H9 (cell line): ENCODE measurements at regions not wholly inside any gene's neighbourhood (a gene's known extent, or its start where the extent isn't known, plus 50 kb on each side); places are given as distances from the start of the nearest gene placed in this dataset.

Source experiments
- DNase-seq: peaks from one replicate; pipeline ENCODE4 v3.0.0-alpha.2; 2017
- H2AFZ ChIP-seq: one replicate; pipeline ENCODE4 v1.6.1; 2013; ENCODE audit warnings: mild to moderate bottlenecking, low read length, control low read depth, moderate library complexity
- H2AK5ac ChIP-seq: 2 replicates; pipeline ENCODE4 v1.6.1; 2013; ENCODE audit warnings: low read length, control low read depth, mixed read lengths; ENCODE audit not compliant: insufficient read length
- H2BK120ac ChIP-seq: one replicate; pipeline ENCODE4 v1.6.1; 2013; ENCODE audit warnings: low read depth, mild to moderate bottlenecking, low read length, control low read depth, inconsistent platforms; ENCODE audit not compliant: poor library complexity, severe bottlenecking
- H2BK12ac ChIP-seq: 2 replicates; pipeline ENCODE4 v1.6.1; 2013; ENCODE audit warnings: low read length, control low read depth, mixed read lengths, low read depth; ENCODE audit not compliant: insufficient read length
- H2BK15ac ChIP-seq: 2 replicates; pipeline ENCODE4 v1.6.1; 2013; ENCODE audit warnings: low read depth, low read length, control low read depth
- H2BK20ac ChIP-seq: one replicate; pipeline ENCODE4 v1.6.1; 2013; ENCODE audit warnings: low read depth, mild to moderate bottlenecking, low read length, control low read depth, inconsistent platforms; ENCODE audit not compliant: poor library complexity, severe bottlenecking
- H2BK5ac ChIP-seq: 2 replicates; pipeline ENCODE4 v1.6.1; 2013; ENCODE audit warnings: low read length, control low read depth, mixed read lengths; ENCODE audit not compliant: insufficient read length
- H3K14ac ChIP-seq: 2 replicates; pipeline ENCODE4 v1.6.1; 2013; ENCODE audit warnings: low read length, control low read depth; ENCODE audit not compliant: insufficient read depth
- H3K18ac ChIP-seq: 2 replicates; pipeline ENCODE4 v1.6.1; 2013; ENCODE audit warnings: low read depth, mild to moderate bottlenecking, mixed read lengths, low read length, control low read depth; ENCODE audit not compliant: insufficient read length
- H3K23ac ChIP-seq: 2 replicates; pipeline ENCODE4 v1.6.1; 2013; ENCODE audit warnings: low read length, control low read depth, mixed read lengths, low read depth; ENCODE audit not compliant: insufficient read length
- H3K23me2 ChIP-seq: 2 replicates; pipeline ENCODE4 v1.6.1; 2013; ENCODE audit warnings: low read depth, mild to moderate bottlenecking, mixed read lengths, low read length, control low read depth; ENCODE audit not compliant: insufficient read length, poor library complexity, severe bottlenecking
- H3K27ac ChIP-seq: 2 replicates; pipeline ENCODE4 v1.5.1; 2013; ENCODE audit warnings: low read length, control low read depth, mixed read lengths, low read depth; ENCODE audit not compliant: insufficient read length
- H3K27me3 ChIP-seq: 2 replicates; pipeline ENCODE4 v1.6.1; 2013; ENCODE audit warnings: low read length, control low read depth, inconsistent platforms; ENCODE audit not compliant: insufficient read depth
- H3K4ac ChIP-seq: 2 replicates; pipeline ENCODE4 v1.6.1; 2013; ENCODE audit warnings: low read depth, mild to moderate bottlenecking, control low read depth, inconsistent platforms, low read length, moderate library complexity
- H3K4me1 ChIP-seq: 2 replicates; pipeline ENCODE4 v1.6.1; 2013; ENCODE audit warnings: low read length, control low read depth, inconsistent platforms; ENCODE audit not compliant: insufficient read depth
- H3K4me2 ChIP-seq: 2 replicates; pipeline ENCODE4 v1.6.1; 2013; ENCODE audit warnings: low read length, control low read depth, mixed read lengths; ENCODE audit not compliant: insufficient read length, insufficient read depth
- H3K56ac ChIP-seq: 2 replicates; pipeline ENCODE4 v1.6.1; 2013; ENCODE audit warnings: low read depth, mild to moderate bottlenecking, mixed read lengths, low read length, control low read depth; ENCODE audit not compliant: insufficient read length
- H3K79me1 ChIP-seq: 2 replicates; pipeline ENCODE4 v1.6.1; 2013; ENCODE audit warnings: low read depth, mild to moderate bottlenecking, moderate library complexity, low read length, control low read depth, inconsistent platforms; ENCODE audit not compliant: insufficient read depth, poor library complexity, severe bottlenecking
- H3K79me2 ChIP-seq: 2 replicates; pipeline ENCODE4 v1.6.1; 2013; ENCODE audit warnings: low read length, control low read depth, inconsistent platforms; ENCODE audit not compliant: insufficient read depth
- H3K9ac ChIP-seq: 2 replicates; pipeline ENCODE4 v1.6.1; 2013; ENCODE audit warnings: low read length, control low read depth, mixed read lengths; ENCODE audit not compliant: insufficient read length; ENCODE audit errors: extremely low read depth
- H3K9me3 ChIP-seq: one replicate; pipeline ENCODE4 v1.6.1; 2013; ENCODE audit warnings: low read depth, low read length, inconsistent platforms; ENCODE audit not compliant: control insufficient read depth
- H3T11ph ChIP-seq: one replicate; pipeline ENCODE4 v1.6.1; 2013; ENCODE audit warnings: mild to moderate bottlenecking, low read length, control low read depth, inconsistent platforms
- H4K20me1 ChIP-seq: one replicate; pipeline ENCODE4 v1.6.1; 2013; ENCODE audit not compliant: control insufficient read depth, insufficient read length, insufficient read depth
- H4K5ac ChIP-seq: 2 replicates; pipeline ENCODE4 v1.6.1; 2013; ENCODE audit warnings: low read depth, mild to moderate bottlenecking, mixed read lengths, low read length, control low read depth; ENCODE audit not compliant: insufficient read length
- H4K8ac ChIP-seq: replicated peaks from 2 replicates; pipeline ENCODE4 v1.6.1; 2013; ENCODE audit warnings: low read length, control low read depth, mixed read lengths, low read depth; ENCODE audit not compliant: insufficient read length
- H4K91ac ChIP-seq: 2 replicates; pipeline ENCODE4 v1.6.1; 2013; ENCODE audit warnings: low read depth, mild to moderate bottlenecking, moderate library complexity, mixed read lengths, low read length, control low read depth; ENCODE audit not compliant: insufficient read length
- H3K27ac Mint-ChIP-seq, 3 experiments: 2 replicates in 2 of 3; 3 replicates in 1 of 3; pipeline ENCODE4 v1.8.0; 2020 to 2021; ENCODE audit warnings: mixed read lengths in 3 of 3, mild to moderate bottlenecking in 1 of 3, moderate library complexity in 1 of 3
- H3K27me3 Mint-ChIP-seq: 2 replicates; pipeline ENCODE4 v1.8.0; 2021; ENCODE audit warnings: low read depth, mild to moderate bottlenecking, moderate library complexity, mixed read lengths
- H3K36me3 Mint-ChIP-seq, 3 experiments: 2 replicates in 2 of 3; 3 replicates in 1 of 3; pipeline ENCODE4 v1.8.0; 2020 to 2021; ENCODE audit warnings: low read depth in 3 of 3, mixed read lengths in 3 of 3; ENCODE audit not compliant: insufficient read depth in 1 of 3
- H3K4me1 Mint-ChIP-seq, 2 experiments: 2 replicates each; pipeline ENCODE4 v1.8.0; 2020; ENCODE audit warnings: mixed read lengths in 2 of 2
- H3K4me3 Mint-ChIP-seq, 2 experiments: 2 replicates in 1 of 2; 3 replicates in 1 of 2; pipeline ENCODE4 v1.8.0; 2020 to 2021; ENCODE audit warnings: mild to moderate bottlenecking in 2 of 2, mixed read lengths in 2 of 2, moderate library complexity in 1 of 2
- H3K9me3 Mint-ChIP-seq, 2 experiments: 2 replicates in 1 of 2; 3 replicates in 1 of 2; pipeline ENCODE4 v1.8.0; 2020; ENCODE audit warnings: mild to moderate bottlenecking in 2 of 2, mixed read lengths in 2 of 2, moderate library complexity in 1 of 2
- CTCF ChIP-seq: fragments of 200-600 bp; sonication (generic); conservative IDR thresholded peaks from 3 replicates; pipeline ENCODE4 v1.8.0; 2021; ENCODE audit warnings: antibody characterized with exemption, mild to moderate bottlenecking
- WGBS: extraction: QIAGEN DNeasy Blood & Tissue Kit; methylation state at CpG from one replicate; pipeline ENCODE4 v1.1.7; 2013; ENCODE audit warnings: missing lambda C conversion rate, low lambda C conversion rate, mixed read lengths; ENCODE audit not compliant: insufficient read length; ENCODE audit errors: extremely low coverage; 5-methylcytosine and 5-hydroxymethylcytosine counted together

GRCh38 chr4:125985856-125986255 lies 671.1 kb downstream of the FAT4 start:
- Histone ChIP-seq H4K8ac (no peak overlapping the region), H3K4me1 (no peaks in the 10 kb centered on the region), H3K4ac (no peak overlapping the region), H3T11ph (no peak overlapping the region), H3K9ac (no peak overlapping the region), H3K23me2 (no peaks in the 10 kb centered on the region), H2AK5ac (no peak overlapping the region), H2BK20ac (no peak overlapping the region), H4K5ac (no peak overlapping the region), H3K23ac (no peak overlapping the region), H3K79me1 (no peaks in the 10 kb centered on the region), H3K18ac (no peak overlapping the region), H3K9me3 (no peaks in the 10 kb centered on the region), H3K56ac (no peak overlapping the region), H3K79me2 (no peaks in the 10 kb centered on the region), H3K27ac (no peak overlapping the region), H3K14ac (no peak overlapping the region), H4K20me1 (no peaks in the 10 kb centered on the region), H4K91ac (no peak overlapping the region), H2BK120ac (no peak overlapping the region), H3K4me2 (no peak overlapping the region), H2AFZ (no peak overlapping the region), H3K27me3 (no peaks in the 10 kb centered on the region), H2BK15ac (no peak overlapping the region), H2BK5ac (no peak overlapping the region), H2BK12ac (no peak overlapping the region)
- Mint-ChIP-seq H3K27ac (peak overlapping the region in 2 of 3 experiments; percentile 32 to 73; a peak in 4 of 7 replicates), H3K9me3 (no peaks in the 10 kb centered on the region), H3K4me1 (peaks cover 8 to 9% of the 10 kb centered on the region in 2 experiments), H3K4me3 (no peak overlapping the region), H3K36me3 (no peaks in the 10 kb centered on the region; a peak in 1 of 7 replicates), H3K27me3 (no peaks in the 10 kb centered on the region)
- DNase-seq, result peak; percentile 95
- TF ChIP-seq CTCF, result no peak
- WGBS, result no CpG with 5 or more reads among the region's 3 CpGs
